ENCODE measurements at regions not wholly inside any gene's neighbourhood (a gene's known extent, or its start where the extent isn't known, plus 50 kb on each side); places are given as distances from the start of the nearest gene placed in this dataset.
"Not testable (repeated sequence)": the region's sequence is repeated elsewhere in the genome, so short reads cannot be mapped to it uniquely, and the experiment has no call there.

DNA sequence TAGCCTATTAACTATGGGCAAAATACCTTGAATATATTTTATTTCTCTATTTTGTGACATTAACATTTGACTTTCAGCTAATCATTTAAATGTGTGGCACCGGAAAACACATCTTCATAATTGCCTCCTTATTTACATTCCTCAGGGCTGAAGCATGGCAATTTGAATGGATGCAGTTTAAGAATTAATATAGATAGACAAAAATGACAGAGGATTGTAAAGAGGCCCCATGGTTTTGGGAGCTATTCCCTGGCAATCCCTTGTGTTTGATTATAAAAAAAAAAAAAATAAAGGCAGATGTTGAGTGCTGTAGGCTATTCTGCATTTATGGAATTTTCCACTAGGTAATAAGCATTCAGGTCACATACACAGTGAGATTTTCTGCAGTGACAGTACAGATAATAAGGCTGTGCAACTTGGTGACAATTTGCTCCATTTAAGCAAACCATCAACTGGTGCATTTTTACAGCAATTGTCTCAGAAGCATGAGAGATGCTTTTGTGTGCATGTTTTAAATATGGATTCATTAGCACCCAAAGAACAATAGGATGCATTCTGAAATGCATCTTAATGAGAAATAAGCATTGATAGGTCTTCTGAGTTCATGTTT lies 123.2 kb upstream of the SLC38A4 start:
- DNase-seq: no peak

- DNase-seq: no peak
Observed at GRCh38 chr12:46950094-46950493, 124.3 kb upstream of the SLC38A4 start.

DNA sequence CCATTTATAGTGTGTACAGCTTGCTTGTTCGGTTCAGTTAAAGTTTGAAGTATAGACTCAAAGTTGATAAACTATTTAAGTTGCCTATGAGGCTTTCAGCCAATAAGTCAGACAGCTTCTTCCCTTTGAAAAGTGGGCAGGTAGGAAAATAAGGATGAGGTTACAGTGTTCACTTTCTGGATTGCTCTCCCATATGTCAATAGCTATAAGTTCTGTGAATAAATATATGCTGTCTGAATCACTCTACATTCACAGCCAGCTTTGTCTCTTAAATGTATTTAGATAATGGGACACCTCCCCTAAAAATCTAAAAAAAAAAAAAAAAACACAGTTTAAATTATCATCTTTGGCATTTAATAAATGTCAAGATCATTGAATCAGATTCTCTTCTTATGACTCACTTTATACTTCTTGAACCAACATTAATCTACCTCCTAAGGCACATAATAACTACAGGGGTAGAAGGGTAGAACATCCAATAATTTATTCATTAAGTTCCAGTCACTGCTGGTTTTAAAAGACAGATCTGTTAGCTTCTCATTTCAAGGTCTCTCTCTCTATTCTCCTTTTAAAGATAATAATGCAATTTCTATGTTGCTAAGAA lies 126.4 kb upstream of the PCED1B start:
- no peak for DNase-seq

- DNase-seq: no peak
Observed at GRCh38 chr12:46956451-46957035, 122.9 kb upstream of the PCED1B start.

DNA sequence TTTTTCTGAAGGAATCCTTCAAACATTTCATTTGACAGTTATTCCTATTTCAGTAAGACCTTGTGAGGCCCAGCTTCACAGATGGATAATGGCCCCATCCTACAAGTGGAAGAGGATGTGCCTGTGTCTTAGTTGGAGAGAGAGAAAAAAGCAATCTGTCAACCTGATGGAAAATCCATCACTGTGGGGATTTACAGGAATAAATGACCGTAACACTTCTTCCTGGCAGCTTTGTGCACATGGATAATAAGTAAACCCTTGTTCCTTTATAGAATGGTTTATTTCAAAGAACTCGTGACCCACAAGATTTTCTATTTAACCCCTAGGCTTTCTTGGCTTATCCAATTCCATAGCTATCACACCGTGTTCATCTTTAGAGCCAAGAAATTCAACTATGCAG lies 121.4 kb upstream of the PCED1B start:
- no peak for DNase-seq

- DNase-seq: no peak
Observed at GRCh38 chr12:46958599-46959290, 120.7 kb upstream of the PCED1B start.

DNA sequence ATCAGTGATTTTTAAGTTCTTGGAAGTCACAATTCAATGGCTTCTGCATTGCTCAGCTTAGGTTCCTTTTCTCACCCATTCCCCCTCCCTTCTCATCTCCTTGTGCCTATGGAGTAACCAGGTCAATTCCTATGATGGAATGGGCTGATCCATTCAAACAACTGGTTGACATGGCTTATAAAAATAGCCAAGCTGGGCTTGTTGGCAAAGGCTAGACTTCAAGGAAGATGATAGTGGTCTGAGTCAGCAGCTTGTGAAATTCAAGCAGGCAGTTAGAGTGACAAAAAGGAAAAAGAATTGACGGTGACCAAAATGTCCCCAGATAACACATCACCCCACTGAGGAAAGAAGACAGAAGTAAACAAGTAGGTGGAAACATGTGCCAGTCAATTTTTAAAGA lies 119.9 kb upstream of the PCED1B start:
- DNase-seq: no peak

DNA sequence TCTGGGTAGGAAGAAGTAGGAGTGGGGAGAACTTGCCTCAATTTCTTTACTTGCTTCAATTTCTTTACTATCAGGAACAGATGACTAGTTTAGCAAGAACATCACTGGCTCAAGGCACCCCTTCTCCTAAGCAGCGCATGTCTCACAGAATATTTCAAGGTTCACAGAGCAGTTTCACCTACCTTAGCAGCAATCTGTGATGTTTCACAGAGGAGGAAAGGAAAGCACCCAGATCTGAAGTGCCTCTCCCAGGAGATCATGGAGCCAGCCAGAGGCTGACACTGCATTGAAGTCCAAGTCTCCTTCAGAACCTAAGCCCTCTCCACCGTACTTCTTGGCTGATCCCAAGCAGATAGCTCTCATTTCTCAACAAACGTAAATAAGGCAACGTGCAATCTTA lies 118.7 kb upstream of the PCED1B start:
- DNase-seq: no peak

DNA sequence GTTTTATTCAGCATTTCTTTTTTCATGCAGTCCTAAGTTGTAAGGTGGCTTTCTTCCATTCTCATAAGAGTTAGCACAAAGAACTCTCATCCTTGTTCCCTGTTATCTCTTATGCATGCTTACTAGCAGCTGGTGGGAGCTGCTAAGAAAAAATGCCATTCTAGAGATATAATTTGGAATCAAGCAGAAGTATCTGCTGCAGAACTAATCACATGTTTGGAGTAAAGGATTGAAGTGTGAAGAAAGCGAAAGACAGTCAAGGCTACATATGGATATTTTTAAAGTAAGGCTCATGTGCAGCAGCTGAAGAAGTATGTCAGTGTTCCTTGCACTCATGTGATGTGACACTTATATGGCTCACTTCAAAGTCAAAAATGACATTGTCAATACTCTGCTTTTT lies 116.2 kb upstream of the PCED1B start:
- no peak for DNase-seq

GRCh38 chr12:46963977-46964971 lies 115.1 kb upstream of the PCED1B start:
- DNase-seq: peak; percentile 56

DNA sequence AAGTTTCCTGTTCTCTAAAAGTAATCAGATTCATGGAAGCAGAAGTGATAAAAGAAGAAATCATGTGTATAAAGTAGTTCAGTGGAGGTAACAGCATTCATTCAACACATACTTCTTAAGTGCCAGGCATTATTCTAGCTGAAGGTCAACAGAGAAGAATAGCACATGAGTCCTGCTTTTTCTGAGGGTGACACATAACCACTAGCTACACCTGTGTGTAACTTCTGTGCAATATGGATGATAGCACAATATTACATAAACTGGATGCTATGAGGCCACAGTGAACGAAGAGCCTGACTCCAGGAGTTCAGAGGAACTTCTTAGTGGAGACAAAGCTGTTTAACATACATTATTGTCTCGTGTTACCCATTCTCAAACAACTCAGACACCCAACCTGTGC lies 114.3 kb upstream of the PCED1B start:
- no peak for DNase-seq

GRCh38 chr12:46965880-46966279 lies 113.5 kb upstream of the PCED1B start:
- DNase-seq: no peak

- DNase-seq: no peak
Observed at GRCh38 chr12:46970636-46971035, 108.8 kb upstream of the PCED1B start.

DNA sequence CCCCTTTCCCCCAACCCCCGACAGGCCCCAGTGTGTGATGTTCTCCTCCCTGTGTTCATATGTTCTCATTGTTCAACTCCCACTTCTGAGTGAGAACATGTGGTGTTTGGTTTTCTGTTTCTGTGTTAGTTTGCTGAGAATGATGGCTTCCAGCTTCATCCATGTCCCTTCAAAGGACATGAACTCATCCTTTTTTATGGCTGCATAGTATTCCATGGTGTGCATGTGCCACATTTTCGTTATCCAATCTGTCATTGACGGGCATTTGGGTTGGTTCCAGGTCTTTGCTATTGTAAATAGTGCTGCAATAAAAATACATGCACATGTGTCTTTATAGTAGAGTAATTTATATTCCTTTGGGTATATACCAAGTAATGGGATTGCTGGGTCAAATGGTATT lies 105.5 kb upstream of the PCED1B start:
- DNase-seq: not testable (repeated sequence)

DNA sequence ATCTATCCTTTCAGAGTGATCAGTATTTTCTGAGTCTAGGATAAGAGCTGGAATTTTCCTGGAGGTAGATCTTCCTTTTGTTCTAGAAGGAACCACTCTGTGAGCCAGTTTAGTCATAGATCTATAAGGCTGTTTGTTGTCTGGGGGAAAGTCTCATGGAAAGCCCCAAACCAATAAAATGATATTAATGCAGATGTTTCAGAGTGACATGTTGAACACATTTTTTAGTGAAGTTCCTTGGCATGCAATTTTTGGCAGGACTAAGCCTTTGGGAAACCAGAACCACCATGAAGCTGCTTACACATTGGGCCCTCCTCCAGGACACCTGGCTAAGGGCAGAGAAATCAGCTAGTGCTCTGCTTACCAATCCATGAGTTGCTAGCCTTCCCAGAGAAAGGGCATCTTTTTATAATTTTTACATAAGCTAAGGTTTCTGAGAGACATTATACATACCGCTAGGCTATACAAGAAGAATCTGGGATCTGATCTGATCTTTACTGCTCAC lies 101.5 kb upstream of the PCED1B start:
- no peak for DNase-seq

DNA sequence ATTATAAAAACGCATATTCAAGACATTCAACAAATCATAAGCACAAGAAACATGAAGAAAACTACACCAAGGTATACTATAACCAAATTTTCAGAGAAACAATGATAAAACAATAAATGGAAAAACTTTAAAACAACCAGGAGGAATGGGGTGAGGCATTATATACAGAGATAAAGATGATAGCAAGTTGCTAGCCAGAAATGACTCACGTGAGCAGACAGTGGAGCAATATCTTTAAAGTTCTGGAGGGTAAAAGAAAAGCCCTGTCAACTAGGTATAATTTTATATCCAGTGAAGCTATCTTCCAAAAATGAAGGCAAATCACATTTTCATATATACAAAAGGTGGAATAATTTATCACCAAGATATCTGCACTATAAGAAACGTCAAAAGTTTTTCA lies 97.8 kb upstream of the PCED1B start:
- no peak for DNase-seq

DNA sequence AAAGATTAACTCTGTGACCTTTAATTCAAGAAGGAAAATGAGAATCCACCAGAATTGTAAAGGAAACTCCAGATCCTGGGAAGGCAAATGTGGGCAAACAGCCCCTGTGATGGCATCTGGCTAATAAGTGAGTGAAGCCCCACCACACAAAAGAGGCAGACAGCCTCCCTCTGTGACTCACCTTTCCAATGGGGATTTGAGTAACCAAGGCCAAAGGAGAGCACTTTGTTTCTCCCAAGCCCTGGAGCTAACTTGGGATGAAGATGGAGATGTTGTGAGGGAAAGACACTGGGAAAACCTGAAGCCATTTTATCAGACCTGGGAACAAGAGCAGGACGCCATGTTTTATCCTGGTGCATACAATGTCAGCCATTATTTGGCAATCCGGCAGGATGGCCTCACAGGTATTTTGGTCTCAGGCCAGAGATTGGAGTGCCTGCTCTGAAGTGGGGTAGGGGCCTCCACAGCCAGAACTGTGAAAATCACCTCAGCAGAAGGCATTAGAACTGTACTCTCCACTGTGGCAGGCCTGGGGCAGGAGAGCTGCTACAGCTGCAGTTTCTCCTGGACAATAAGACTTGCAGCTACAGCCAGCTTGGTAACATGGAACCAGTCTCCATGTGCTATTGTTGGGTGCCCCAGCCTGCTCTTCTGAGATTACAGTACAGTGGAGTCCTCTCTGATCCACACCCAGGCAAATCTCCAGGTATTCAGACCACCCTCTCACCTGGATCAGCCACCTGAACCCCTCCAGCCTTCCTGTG lies 96.6 kb upstream of the PCED1B start:
- no peak for DNase-seq

GRCh38 chr12:46983393-46983793 lies 96.0 kb upstream of the PCED1B start:
- no peak for DNase-seq

DNA sequence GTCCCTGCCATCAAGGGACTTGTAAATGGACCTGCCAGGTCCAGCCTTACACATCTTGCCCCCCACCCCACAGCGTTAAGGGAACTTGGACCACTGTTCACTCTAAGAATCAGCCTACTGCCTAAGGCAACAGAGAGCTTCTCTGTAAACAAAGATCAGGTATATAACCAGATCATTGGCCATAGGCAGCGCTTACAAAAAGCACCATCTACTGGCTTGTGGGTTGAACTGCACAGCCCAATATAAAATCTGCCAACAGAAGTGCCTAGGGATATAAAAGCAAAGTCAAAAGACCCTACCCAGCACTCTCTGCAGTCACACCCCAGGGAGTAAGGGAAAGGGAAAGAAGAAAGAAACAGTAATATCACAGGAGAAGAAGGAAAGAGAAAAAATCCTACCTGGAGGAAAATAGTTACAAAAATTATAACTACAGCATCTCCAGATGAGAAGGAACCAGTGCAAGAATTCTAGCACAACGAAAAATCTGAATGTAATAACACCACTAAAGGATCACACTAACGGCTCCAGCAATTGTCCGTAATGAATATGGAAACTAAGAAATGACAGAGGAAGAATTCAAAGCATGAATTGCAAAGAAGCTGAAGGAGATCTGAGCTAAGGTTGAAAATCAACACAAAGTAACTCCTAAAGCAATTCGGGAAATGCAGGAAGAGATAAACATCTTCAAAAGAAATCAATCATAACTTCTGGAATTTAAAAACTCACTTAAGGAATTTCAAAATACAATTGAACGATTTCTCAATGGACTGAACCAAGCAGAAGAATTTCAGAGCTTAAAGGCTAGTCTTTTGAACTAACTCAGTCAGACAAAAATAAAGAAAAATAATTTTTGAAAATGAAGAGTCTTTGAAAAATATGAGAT lies 95.2 kb upstream of the PCED1B start:
- DNase-seq: peak; percentile 67

DNA sequence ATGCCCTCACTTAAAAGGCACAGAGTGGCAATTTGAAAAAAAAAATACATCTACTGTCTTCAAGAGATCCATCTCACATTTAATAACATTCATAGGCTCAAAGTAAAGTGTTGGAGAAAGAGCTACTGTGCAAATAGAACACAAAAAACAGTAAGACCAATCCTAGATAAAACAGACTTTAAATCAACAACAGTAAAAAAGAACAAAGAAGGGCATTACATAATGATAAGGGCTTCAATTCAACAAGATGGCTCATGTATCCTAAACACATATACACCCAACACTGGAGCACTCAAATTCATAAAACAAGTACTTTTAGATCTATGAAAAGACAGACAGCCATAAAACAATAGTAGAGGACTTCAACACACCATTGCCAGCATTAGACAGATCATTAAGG lies 93.6 kb upstream of the PCED1B start:
- DNase-seq: no peak

DNA sequence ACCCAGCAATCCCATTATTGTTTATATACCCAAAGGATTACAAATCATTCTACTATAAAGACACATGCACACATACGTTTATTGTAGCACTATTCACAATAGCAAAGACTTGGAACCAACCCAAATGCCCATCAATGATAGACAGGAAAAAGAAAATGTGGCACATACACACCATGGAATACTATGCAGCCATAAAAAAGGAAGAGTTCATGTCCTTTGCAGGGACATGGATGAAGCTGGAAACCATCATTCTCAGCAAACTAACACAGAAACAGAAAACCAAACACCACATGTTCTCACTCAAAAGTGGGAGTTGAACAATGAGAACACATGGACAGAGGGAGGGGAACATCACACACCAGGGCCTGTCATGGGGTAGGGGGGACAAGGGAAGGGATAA lies 91.3 kb upstream of the PCED1B start:
- DNase-seq: not testable (repeated sequence)
